GM19035 (cell line): ENCODE measurements at regions not wholly inside any gene's neighbourhood (a gene's known extent, or its start where the extent isn't known, plus 50 kb on each side); places are given as distances from the start of the nearest gene placed in this dataset.

Experiments
- ATAC-seq: cut with Tn5 transposase; IDR thresholded peaks from one replicate; pipeline ENCODE4 v1.9.1; 2021; ENCODE audit not compliant: unreplicated experiment

DNA sequence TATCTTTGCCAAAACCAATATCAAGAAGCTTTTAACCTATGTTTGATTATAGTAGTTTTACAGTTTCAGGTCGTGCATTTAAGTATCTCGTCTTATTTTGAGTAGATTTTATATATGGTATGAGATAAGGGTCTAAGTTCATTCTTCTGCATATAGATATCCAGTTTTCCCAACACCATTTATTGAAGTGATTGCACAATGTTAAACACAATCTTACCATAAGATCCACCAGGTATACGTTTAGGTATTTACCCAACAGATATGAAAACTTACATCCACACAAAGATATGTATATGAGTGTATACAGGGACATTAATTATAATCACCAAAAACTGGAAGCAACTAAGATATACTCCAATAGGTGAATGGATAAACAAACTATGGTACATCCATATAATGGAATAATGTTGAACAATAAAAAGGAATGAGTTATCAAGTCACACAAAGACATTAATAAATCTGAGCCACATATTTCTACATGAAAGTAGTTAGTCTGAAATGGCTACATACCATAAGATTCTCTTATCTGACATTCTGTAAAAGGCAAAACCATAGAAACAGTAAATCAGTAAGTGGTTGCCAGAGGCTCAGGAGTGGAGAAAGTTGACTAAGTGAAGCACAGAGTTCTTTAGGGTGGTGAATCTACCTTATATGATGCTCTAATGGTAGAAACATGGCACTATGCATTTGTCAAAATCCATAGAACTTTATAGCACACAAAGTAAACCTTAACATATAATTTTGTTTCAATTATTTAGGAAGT, 222.6 kb downstream of the NUAK1 start:
- no peak for ATAC-seq

DNA sequence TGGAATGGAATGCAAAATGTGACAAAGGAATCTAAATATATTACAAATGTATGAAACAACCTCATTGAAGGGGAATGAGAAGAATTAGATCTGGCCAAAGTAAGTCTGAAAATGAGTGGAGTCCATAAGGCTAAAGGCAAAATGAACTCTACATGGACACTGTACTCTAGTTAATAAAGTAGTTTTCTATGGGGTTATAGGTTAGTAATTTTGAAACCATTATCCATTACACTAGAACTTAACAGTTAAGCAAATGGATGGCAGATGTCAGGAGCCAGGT, 222.1 kb downstream of the NUAK1 start:
- ATAC-seq, result no peak

GRCh38 chr12:105920161-105920684, 218.5 kb downstream of the NUAK1 start:
- no peak for ATAC-seq

- no peak for ATAC-seq
Observed at GRCh38 chr12:105921055-105921454, 217.7 kb downstream of the NUAK1 start.

DNA sequence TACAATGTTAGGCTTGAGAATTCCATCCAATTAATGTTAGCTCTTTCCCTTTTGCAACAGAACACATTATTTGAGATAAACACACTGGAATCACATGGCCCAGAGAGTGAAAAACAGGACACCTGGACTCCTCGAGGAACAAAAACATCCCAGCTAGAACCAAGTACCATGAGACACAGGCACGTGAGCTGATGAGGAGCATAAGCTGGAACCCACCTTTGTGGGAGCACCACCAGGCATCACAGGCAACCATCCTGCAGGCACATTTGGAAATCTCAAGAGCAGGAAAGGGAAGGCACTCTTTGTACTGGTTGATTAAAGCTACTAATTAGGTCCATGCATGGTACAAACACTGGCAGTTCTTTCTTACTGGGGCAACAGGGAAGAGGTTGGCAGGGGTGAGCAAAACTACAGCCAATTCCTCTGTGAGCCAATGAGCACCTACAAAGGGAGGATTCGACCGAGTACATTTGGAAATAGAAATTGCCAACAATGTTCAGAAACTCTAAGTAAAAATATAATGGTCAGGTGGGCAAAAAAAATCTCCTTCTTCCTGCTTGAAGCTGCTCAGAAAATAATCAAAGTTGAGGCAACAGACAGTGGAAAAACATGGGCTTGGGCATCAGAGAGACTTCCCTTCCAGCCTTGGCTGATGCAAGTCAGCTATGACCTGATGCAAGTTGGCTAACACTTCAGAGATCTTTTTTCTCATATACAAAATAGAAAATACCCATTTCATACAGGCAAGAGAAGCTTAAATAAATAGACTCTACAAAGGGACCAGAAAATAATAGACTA, 216.7 kb downstream of the NUAK1 start:
- ATAC-seq, result no peak

DNA sequence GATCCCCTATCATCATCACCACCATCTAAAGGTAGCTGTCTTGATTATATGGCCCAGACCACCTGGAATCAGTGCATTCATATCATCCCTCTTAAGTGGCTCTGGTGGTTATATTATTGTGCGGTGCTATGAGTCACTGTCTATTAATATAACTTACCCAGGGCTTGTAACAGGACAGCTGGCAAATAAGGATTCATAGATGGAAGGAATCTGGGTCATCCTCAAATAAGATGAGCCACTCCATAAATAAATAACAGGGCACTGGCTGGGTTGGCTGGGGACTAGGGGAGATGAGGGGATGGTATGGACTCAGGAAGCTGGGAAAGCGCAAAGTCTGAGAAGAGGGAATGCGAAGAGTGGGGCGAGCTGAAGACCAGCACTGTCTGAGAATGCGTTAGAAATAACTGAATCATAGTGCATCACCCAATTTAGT, 216.1 kb downstream of the NUAK1 start:
- ATAC-seq, result no peak

DNA sequence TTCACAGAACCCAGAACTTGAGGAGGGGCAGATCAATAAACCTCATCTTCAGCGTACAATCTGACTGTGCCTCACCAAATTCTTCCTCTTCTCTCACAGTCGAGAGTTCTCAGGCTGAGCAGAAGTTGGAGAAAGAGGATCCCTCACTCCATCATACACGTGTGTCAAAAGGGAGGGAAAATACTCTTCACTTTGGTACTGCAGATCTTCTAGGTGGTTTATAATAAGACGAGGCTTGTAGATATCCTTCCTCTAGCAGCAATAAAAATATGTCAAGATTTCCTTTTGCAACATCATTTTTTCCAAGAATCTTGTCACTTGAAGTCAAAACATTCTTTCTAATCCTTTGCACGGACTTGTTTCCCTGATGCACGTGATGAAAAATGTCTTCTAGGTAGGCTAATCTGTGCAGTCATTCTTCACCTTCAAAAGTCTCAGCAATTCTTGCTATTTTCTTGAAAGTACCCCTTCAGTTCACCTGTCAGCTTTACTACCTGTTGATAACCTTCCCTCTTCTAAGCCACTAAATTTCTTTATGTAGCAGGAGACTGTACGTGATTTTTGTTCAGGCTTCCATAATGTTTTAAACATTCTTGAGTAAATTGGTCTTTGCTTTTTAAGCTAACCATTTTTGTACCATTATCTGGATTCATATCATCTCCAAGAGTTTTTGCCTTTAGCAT, 214.1 kb downstream of the NUAK1 start:
- no peak for ATAC-seq

- ATAC-seq, result no peak
Observed at GRCh38 chr12:105927564-105927963, 211.2 kb downstream of the NUAK1 start.

DNA sequence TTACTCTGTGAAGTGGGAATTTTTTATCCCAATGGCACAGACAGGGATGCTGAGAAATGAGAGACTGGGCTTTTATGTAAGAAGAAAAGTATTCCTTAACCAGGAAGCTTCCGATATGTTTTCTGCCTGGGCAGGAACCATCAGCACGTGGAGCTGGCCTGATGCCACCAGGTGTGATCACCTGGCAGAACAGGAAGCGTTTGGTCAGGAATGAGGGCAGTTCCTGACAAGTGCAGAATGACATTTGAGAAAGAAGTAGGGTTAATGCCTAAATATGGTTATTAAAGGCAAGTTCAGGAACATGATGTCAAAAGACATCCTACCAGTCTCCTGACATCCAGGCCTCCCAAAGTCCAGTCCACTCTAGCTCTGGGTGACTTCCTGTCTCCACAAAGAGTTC, 210.3 kb downstream of the NUAK1 start:
- ATAC-seq, result no peak

GRCh38 chr12:105929192-105929591, 209.6 kb downstream of the NUAK1 start:
- no peak for ATAC-seq

GRCh38 chr12:105930557-105931503, 207.9 kb downstream of the NUAK1 start:
- ATAC-seq, result no peak

- ATAC-seq, result no peak
Observed at GRCh38 chr12:105931762-105932570, 206.8 kb downstream of the NUAK1 start.

DNA sequence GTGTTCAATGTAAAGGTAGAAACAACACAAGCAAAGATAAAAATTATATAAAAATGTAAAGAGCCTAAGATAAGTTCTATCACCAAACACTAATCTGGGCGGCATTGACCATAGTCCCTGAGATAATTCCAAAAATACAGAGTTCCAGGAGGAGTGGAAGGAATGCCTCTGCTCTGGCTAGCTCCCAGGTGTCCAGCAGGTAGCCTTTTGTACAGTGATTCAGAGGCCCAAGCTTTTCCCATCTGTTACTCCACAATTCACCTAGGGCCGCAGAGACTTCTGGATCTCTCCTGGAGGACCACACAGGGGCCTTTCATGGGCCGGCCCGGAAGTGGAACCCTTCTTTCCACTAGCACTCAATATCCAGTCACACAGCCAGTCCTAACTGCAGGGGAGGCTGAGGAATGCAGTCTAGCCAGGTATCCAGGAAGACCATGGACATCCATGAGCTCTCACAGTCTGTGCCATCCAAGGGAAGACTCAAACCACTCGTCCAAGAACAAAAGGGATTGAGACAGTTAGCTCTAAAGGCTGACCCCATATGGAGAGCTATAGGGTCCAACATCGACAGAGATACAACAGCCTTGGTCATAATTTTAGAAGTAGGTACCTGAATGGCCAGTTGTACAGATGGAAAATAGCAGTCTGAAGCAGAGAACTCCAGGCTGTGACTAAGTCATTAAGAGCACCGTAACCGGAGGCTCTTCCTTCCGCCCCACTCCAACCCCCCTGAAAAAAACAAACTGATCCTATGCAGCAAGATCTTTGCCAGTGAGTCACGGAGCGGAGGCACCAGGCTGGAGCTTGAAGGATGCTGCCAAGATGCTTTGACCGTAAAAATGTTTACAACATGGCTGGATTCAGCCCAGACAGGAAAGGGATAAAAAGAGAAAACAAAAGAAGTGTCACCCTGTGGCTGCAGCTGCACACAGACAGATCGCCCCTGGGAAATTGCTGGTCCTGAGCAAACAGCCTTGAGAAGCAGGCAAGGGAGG, 204.8 kb downstream of the NUAK1 start:
- ATAC-seq, result no peak

DNA sequence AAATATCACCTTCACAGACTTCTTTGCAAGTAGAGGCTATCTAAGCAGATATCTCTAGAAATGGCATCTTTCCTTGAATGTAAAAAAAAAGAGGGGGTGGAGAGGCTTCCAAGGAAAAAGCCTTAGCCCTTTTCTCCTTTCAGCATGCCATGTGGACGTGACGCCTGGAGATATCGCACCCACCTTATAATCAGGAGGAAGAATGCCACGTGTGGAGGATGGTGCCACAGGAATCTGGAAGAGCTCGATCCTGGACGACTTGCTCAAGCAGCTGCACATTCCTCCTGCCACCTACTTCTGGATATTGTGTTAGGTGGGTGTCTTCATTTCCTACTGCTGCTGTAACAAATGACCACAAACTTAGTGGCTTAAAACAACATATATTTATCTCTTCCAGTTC, 203.6 kb downstream of the NUAK1 start:
- no peak for ATAC-seq

DNA sequence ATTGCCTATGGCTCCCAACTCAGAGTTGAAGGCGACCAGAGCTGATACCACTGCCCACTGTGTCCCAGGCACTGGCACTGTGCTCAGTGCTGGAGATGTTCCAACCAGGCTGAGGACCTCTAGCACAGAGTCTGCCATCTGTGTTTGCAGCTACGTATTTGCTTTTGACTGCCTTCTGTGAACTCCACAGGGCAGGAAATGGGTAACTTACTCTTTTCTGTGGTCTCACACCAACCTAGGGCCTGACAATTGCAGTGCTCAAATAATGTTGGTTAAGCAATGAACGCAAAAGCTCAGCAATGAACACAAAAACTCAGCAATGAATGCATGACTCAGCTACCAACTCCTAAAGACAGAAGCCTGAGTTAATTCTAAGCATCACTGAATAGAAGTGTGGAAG, 202.8 kb downstream of the NUAK1 start:
- no peak for ATAC-seq

DNA sequence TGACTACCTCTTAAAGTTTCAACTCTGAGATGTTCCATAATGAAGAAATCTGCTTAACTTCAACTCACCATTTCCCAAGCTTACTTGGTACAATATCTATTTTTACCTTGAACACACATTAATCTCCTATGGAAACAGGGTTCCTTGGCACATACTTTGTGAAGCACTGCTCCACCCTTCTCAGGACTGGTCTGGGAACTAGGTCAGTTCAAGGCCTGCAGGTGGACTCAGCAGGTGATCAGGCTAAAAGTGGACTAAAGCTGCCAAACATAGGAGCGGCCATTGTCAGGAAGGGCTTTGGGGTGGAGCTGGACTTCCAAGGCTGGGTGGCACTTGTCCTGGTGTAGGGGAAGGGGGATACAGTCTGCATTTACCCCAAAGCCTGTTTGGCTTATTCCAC, 202.3 kb downstream of the NUAK1 start:
- no peak for ATAC-seq

DNA sequence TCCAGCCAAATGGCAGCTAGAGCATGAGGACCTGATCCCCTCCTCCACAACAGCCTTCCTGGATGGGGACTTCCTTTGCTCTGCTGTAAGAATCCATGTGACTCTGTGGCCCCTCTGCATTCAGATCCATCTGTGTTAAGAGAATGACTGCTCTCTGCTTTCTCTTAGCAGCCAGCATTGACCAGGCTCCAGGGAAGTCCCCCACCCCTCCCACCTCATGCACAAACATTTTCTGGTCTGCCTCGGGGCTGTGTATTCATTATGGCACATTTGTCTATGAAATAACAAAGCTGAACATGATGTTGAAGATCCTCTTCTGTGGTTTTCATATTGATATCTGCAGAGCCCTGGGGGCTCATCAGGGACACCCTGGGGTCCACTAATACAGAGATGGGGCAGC, 201.7 kb downstream of the NUAK1 start:
- no peak for ATAC-seq

- no peak for ATAC-seq
Observed at GRCh38 chr12:105939181-105939721, 199.5 kb downstream of the NUAK1 start.
